SK-N-SH (cell line): ENCODE measurements at regions not wholly inside any gene's neighbourhood (a gene's known extent, or its start where the extent isn't known, plus 50 kb on each side); places are given as distances from the start of the nearest gene placed in this dataset.

Experiments used
- CHD2 ChIP-seq: fragments of 150-350 bp; IDR thresholded peaks from 2 replicates; pipeline ENCODE4 v1.6.1; 2018; ENCODE audit warnings: low read length; ENCODE audit not compliant: partially characterized antibody
- EZH2phosphoT487 ChIP-seq: fragments of 200-600 bp; sonication (generic); IDR thresholded peaks from 2 replicates; pipeline ENCODE4 v1.6.1; 2017; ENCODE audit warnings: low read depth, mixed run types, mild to moderate bottlenecking, antibody characterized with exemption, moderate library complexity, borderline replicate concordance
- FOXM1 ChIP-seq: IDR thresholded peaks from 2 replicates; pipeline ENCODE4 v1.4.0; 2012; ENCODE audit warnings: low read depth, mild to moderate bottlenecking
- IRF3 ChIP-seq: fragments of 150-350 bp; IDR thresholded peaks from 2 replicates; pipeline ENCODE4 v1.6.1; 2016; ENCODE audit warnings: mild to moderate bottlenecking, low read depth, low read length
- JUND ChIP-seq: IDR thresholded peaks from 2 replicates; pipeline ENCODE4 v1.4.0; 2012
- RAD21 ChIP-seq: IDR thresholded peaks from 2 replicates; pipeline ENCODE4 v1.6.1; 2012; ENCODE audit warnings: mild to moderate bottlenecking, low read length
- RCOR1 ChIP-seq: fragments of 150-350 bp; IDR thresholded peaks from 2 replicates; pipeline ENCODE4 v1.6.1; 2017; ENCODE audit warnings: antibody characterized with exemption, low read length
- SMC3 ChIP-seq: IDR thresholded peaks from 2 replicates; pipeline ENCODE4 v1.6.1; 2012; ENCODE audit warnings: low read depth, low read length, improper control_type of control experiment
- TF ChIP-seq, protein P1 (sequence below): fragments of 200-600 bp; sonication (generic); IDR thresholded peaks from 2 replicates; pipeline ENCODE4 v1.6.1; 2017; ENCODE audit warnings: antibody characterized with exemption, mild to moderate bottlenecking, moderate library complexity

- TF ChIP-seq EZH2phosphoT487 = no peak
- no peak for TF ChIP-seq JUND
- no peak for TF ChIP-seq RCOR1
- TF ChIP-seq, protein P1, sequence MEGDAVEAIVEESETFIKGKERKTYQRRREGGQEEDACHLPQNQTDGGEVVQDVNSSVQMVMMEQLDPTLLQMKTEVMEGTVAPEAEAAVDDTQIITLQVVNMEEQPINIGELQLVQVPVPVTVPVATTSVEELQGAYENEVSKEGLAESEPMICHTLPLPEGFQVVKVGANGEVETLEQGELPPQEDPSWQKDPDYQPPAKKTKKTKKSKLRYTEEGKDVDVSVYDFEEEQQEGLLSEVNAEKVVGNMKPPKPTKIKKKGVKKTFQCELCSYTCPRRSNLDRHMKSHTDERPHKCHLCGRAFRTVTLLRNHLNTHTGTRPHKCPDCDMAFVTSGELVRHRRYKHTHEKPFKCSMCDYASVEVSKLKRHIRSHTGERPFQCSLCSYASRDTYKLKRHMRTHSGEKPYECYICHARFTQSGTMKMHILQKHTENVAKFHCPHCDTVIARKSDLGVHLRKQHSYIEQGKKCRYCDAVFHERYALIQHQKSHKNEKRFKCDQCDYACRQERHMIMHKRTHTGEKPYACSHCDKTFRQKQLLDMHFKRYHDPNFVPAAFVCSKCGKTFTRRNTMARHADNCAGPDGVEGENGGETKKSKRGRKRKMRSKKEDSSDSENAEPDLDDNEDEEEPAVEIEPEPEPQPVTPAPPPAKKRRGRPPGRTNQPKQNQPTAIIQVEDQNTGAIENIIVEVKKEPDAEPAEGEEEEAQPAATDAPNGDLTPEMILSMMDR = no peak
- no peak for TF ChIP-seq SMC3
- TF ChIP-seq IRF3 = no peak
- TF ChIP-seq CHD2 = no peak
- TF ChIP-seq FOXM1 = no peak
- TF ChIP-seq RAD21 = no peak
These were observed 54.2 kb upstream of the ATF3 start for GRCh38 chr1:212554401-212554800.
